Muscle layer of colon (tissue), 2 donors: ENCODE measurements at regions not wholly inside any gene's neighbourhood (a gene's known extent, or its start where the extent isn't known, plus 50 kb on each side); places are given as distances from the start of the nearest gene placed in this dataset.

Experiments used
- H3K27ac ChIP-seq: one replicate; pipeline ENCODE4 v1.7.0; 2013; ENCODE audit warnings: low read depth, mild to moderate bottlenecking, low read length, moderate library complexity
- H3K27me3 ChIP-seq, 2 donors: one replicate each; pipeline ENCODE4 v1.7.0; 2013; ENCODE audit warnings: low read length in 2 of 2, mild to moderate bottlenecking in 2 of 2; ENCODE audit not compliant: insufficient read depth in 2 of 2, control insufficient read depth in 1 of 2
- H3K36me3 ChIP-seq: one replicate; pipeline ENCODE4 v1.7.0; 2013; ENCODE audit warnings: mild to moderate bottlenecking, low read length; ENCODE audit not compliant: insufficient read depth
- H3K4me1 ChIP-seq: one replicate; pipeline ENCODE4 v1.7.0; 2013; ENCODE audit warnings: mild to moderate bottlenecking, low read length; ENCODE audit not compliant: insufficient read depth
- H3K4me3 ChIP-seq, 2 donors: one replicate each; pipeline ENCODE4 v1.7.0; 2013; ENCODE audit warnings: low read length in 2 of 2, low read depth in 1 of 2, mild to moderate bottlenecking in 1 of 2, moderate library complexity in 1 of 2
- H3K9ac ChIP-seq: one replicate; pipeline ENCODE4 v1.7.0; 2013; ENCODE audit warnings: low read length
- H3K9me3 ChIP-seq: one replicate; pipeline ENCODE4 v1.7.0; 2013; ENCODE audit warnings: mild to moderate bottlenecking, low read length
- donor health status: abdominal sarcoma.
- donor health status: Adenocarcinoma of cecum.

DNA sequence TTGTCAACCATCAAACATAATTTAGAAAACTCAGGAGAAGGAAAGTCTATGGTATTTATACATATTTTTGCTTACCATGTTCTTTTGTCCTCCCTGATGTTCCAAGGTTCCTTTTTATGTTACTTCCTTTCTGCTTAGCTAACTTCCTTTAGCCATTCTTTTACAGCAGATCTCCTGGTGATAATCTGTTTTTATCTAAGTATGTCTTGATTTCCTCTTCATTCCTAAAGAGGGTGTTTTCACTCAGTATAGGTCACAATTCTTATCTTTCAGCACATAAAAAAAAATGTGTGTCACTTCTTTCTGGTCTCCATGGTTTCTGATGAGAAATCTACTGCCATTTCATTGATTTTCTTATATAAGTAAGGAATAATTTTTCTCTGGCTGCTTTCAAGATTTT lies 384.4 kb upstream of the PDE4D start:
- H3K9ac ChIP-seq, result no peak overlapping the region
- H3K9me3 ChIP-seq, result no peaks in the 10 kb centered on the region
- no peaks in the 10 kb centered on the region for H3K27me3 ChIP-seq
- no peak overlapping the region for H3K27ac ChIP-seq
- no peak overlapping the region for H3K4me3 ChIP-seq
- H3K4me1 ChIP-seq, result no peaks in the 10 kb centered on the region
- H3K36me3 ChIP-seq, result no peaks in the 10 kb centered on the region

DNA sequence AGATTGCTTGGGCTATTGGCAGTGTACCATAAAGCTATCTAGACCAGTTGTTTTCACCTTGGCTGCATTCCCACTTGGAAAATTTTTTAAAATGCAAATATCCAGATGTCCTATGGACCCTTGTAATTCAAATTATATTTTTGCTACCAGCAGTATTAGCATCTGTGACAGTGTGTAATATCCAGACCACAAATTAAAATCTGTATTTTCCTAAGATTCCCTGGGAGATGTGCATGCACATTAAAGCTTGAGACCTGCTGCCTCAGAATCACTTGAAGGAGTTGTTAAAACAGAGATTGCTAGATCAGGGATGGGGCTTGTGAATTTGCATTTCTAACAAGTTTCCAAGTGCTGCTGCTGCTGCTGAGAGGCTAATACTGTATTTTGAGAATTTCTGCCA lies 381.2 kb upstream of the PDE4D start:
- Histone ChIP-seq H3K36me3 (no peaks in the 10 kb centered on the region), H3K9me3 (no peaks in the 10 kb centered on the region), H3K27me3 (no peaks in the 10 kb centered on the region), H3K27ac (no peak overlapping the region), H3K4me3 (no peak overlapping the region), H3K4me1 (no peaks in the 10 kb centered on the region), H3K9ac (no peak overlapping the region)

DNA sequence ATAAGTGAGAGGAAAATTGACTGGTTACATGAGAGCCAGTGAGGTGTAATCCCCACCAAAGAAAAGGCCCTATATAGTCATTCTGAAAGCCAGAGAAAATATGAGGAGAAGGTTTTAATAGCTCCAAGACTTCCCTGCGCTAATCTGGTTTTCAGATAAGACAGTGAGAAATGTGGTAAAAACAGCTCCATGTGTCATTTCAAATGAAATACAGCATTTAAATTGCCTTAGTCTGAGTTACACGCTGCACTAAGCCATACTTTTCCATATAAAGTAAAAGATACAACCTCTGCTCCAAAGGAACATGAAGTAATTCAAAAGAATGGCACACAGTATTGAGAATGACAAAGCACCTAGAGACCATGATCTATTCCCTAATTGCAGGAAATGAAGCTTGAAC lies 378.0 kb upstream of the PDE4D start:
- no peak overlapping the region for H3K9ac ChIP-seq
- no peaks in the 10 kb centered on the region for H3K9me3 ChIP-seq
- H3K27ac ChIP-seq, result no peak overlapping the region
- H3K27me3 ChIP-seq, result no peaks in the 10 kb centered on the region
- no peaks in the 10 kb centered on the region for H3K36me3 ChIP-seq
- H3K4me3 ChIP-seq, result no peak overlapping the region
- H3K4me1 ChIP-seq, result no peaks in the 10 kb centered on the region

DNA sequence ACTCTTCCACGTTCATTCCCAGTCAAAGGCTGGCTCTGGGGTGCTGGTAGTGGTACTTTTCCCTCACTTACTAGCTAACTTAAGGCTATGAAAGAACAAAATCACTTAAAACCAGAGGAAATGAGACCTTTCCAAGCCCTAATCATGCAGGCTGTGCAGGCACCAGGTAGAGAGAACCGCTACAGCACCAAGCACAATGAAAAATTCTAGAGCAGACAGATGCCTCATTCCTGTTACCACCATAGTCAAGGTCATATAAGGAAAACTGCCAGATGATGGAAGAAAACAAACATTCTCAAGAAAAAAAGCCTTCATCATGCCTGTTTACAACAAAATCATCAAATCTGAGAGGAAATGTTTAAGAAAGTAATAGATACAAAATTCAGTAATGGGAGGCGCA lies 374.4 kb upstream of the PDE4D start:
- Histone ChIP-seq H3K27me3 (no peaks in the 10 kb centered on the region), H3K36me3 (no peaks in the 10 kb centered on the region), H3K4me3 (no peak overlapping the region), H3K9ac (no peak overlapping the region), H3K27ac (no peak overlapping the region), H3K4me1 (no peaks in the 10 kb centered on the region), H3K9me3 (no peaks in the 10 kb centered on the region)

DNA sequence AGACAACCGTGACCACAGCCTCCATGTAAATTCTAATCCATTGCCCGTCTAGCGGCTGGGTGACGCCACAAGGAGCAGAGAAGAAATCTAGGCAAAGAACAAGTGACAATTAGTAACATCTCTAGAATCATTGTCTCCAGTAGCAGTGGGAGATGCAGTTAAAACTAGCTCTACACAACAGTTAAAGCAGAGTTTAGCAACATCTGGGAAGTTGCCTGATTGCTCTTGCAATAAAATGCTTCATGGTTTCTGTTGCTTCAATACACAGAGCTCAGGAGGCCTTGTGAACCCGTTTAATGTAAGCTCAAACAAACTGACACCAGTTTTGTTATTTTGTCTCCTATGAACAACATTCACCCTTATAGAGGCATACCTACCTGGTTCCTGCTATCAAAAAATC lies 369.8 kb upstream of the PDE4D start:
- Histone ChIP-seq H3K9ac (no peak overlapping the region), H3K27me3 (no peaks in the 10 kb centered on the region), H3K4me3 (no peak overlapping the region), H3K27ac (no peak overlapping the region), H3K4me1 (no peaks in the 10 kb centered on the region), H3K36me3 (no peaks in the 10 kb centered on the region), H3K9me3 (no peaks in the 10 kb centered on the region)

DNA sequence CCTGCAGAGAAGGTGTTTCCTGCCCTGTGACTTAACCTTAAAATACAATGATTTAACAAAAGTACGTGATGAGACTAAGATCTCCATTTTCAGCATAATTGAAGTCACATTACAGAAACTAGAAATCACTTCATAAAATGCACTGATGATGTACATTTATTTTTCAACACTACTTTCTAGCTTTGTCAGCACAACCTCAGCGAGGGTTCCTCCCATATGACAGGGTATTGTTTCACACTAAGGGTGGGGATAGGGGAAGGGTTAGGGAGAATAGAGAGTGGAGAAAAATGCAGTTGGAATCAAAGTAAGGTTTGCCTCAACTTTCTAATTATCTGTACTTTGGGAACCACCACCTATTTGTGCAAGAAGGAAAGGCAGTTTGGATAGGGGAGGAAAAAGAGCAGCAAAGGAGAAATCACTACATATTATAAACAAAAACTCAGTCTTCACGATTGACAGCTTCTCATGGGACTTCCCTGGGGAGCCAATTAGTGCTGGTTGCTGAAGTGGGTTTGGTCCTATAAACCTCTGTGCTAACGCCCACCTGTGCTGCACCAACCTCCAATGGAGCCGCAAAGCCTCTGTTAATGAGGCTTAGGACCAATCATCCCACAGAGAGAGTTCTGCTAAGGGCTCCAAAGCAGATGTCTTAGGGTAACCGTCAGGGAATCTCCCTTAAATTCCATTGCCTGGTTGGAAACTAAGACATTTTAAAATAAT lies 369.2 kb upstream of the PDE4D start:
- Histone ChIP-seq H3K9me3 (no peaks in the 10 kb centered on the region), H3K27me3 (no peaks in the 10 kb centered on the region), H3K9ac (no peak overlapping the region), H3K36me3 (no peaks in the 10 kb centered on the region), H3K4me3 (no peak overlapping the region), H3K27ac (no peak overlapping the region), H3K4me1 (no peaks in the 10 kb centered on the region)

DNA sequence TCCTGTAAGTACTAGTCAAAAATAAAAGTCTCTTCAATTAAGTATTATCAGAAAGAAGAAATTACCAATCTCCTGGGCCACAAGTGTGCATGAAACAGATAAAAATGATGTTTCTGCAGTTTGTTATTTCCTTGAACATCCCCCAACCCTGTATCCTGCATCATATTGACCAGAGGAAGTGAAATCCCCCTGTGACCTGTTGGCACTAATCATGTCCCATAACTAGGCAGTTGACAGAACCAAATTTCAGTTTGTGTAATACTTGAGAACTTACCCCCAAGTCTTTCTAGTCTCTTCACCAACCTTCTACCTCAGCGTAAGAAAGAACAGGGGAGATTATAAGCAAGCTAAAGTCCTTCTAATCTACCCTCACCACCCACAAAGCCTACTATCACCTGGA lies 368.2 kb upstream of the PDE4D start:
- Histone ChIP-seq H3K9me3 (no peaks in the 10 kb centered on the region), H3K36me3 (no peaks in the 10 kb centered on the region), H3K4me3 (no peak overlapping the region), H3K4me1 (no peaks in the 10 kb centered on the region), H3K9ac (no peak overlapping the region), H3K27ac (no peak overlapping the region), H3K27me3 (no peaks in the 10 kb centered on the region)

DNA sequence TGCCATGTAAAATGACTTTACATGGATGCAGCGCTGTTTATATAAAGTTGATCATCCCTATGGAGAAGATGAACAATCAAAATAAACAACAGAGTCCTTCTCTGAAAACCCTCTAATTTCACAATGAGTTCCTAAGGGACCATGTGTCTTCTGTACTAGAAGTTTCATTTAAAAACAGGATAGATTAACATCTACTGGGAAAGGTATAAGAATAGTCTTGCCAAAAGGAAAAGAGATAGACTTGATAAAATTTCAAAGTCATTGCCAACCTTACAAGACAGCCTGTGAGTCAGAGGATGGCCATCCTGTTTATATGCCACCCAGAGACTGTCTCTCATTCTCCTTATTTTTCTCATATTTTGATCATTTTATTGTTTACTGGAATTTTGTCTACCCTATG lies 367.1 kb upstream of the PDE4D start:
- H3K27ac ChIP-seq, result no peak overlapping the region
- no peaks in the 10 kb centered on the region for H3K4me1 ChIP-seq
- no peak overlapping the region for H3K4me3 ChIP-seq
- no peak overlapping the region for H3K9ac ChIP-seq
- H3K9me3 ChIP-seq, result no peaks in the 10 kb centered on the region
- H3K27me3 ChIP-seq, result no peaks in the 10 kb centered on the region
- H3K36me3 ChIP-seq, result no peaks in the 10 kb centered on the region

DNA sequence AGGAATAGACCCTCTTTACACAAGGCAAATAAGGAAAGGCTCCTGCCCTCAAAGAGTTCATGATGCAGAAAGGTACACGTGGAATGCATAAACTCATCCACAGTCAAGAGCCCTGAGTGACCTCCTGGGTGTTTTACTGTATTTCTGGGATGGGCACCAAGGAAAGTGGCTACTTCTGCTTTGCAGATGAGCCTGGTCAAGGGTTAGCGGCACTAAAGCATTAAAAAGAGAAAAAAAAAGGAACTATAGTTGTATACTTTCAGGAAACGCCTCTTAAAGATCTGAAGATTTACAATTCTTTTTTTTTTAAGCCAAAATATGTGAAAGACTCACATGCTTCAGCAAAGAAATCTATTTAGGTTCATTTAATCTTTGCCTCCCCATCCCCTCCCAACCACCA lies 366.2 kb upstream of the PDE4D start:
- Histone ChIP-seq H3K9ac (no peak overlapping the region), H3K9me3 (no peaks in the 10 kb centered on the region), H3K36me3 (no peaks in the 10 kb centered on the region), H3K27ac (no peak overlapping the region), H3K27me3 (no peaks in the 10 kb centered on the region), H3K4me1 (no peaks in the 10 kb centered on the region), H3K4me3 (no peak overlapping the region)

DNA sequence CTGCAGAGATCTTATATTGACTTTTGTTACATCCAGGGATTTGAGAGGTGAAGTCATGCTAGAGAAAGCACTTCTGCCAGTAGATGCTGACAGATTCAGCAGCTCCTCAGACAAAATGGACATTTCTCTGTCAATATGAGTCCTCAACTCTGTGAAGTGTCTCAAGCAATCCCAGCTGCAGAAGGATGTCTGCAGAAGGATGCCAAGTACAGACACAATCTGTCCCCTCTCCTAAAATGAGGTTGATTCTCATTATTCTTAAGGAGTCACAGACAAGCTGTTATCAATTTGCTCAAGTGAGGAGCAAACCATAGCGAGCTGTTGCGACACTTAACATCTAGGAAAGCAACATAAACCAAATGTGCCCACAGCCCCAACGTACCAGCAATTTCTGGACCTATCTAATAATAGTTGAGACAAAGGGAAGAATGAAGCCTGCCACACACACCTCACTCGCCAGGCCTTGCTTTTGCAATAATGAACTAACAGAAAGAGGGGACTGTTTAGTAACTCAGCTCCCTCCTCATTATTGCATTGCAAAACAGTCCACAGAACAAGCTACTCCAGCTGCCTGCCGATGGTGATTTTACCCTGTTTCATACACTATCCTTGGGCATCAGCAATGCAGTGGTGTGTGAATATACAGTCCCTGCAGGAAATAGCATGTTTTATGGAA lies 364.2 kb upstream of the PDE4D start:
- no peak overlapping the region for H3K4me3 ChIP-seq
- no peaks in the 10 kb centered on the region for H3K36me3 ChIP-seq
- no peaks in the 10 kb centered on the region for H3K9me3 ChIP-seq
- H3K27ac ChIP-seq, result no peak overlapping the region
- H3K4me1 ChIP-seq, result no peaks in the 10 kb centered on the region
- H3K9ac ChIP-seq, result no peak overlapping the region
- no peaks in the 10 kb centered on the region for H3K27me3 ChIP-seq

DNA sequence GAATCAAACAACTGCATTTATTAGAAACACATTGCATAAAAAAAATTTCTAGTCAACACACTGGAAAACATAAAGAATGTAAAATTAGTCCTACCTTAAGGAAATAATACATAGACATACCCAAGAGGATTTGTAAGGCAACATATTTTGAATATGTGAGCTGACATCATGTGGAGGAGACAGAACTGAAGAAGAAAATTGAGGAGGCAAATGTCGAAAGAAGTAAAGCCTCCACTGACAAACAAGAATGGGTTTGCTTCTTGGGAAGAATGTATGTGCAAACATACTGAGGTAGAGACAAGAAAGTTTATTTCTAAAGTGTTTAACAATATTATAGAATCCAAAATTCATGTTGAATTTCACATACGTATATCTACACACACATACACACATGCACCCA lies 363.0 kb upstream of the PDE4D start:
- H3K4me1 ChIP-seq, result no peaks in the 10 kb centered on the region
- no peaks in the 10 kb centered on the region for H3K27me3 ChIP-seq
- H3K4me3 ChIP-seq, result no peak overlapping the region
- H3K9me3 ChIP-seq, result no peaks in the 10 kb centered on the region
- no peak overlapping the region for H3K27ac ChIP-seq
- H3K36me3 ChIP-seq, result no peaks in the 10 kb centered on the region
- no peak overlapping the region for H3K9ac ChIP-seq

DNA sequence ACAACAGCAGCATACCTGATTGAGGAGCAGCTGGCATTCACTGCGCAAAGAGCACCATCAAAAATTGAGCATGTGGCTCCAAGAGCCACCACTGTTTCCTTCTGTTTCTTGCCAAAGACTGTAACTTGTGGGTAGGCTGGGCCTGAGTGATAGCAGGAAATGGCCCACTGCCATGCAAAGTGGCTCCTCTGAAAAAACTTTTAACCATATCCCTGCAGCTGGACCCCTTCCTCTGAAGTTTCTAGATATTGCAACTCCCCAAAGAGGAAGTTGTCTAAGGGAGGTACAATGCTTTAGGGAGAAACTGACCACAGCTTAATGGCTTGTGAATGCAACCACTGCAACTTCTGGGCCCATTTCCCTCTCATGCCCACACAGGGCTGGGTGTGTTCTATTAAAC lies 355.4 kb upstream of the PDE4D start:
- H3K9me3 ChIP-seq, result no peaks in the 10 kb centered on the region
- no peak overlapping the region for H3K27ac ChIP-seq
- H3K27me3 ChIP-seq, result no peaks in the 10 kb centered on the region
- no peak overlapping the region for H3K4me3 ChIP-seq
- no peak overlapping the region for H3K9ac ChIP-seq
- no peaks in the 10 kb centered on the region for H3K4me1 ChIP-seq
- H3K36me3 ChIP-seq, result no peaks in the 10 kb centered on the region
